ENCODE measurements at regions not wholly inside any gene's neighbourhood (a gene's known extent, or its start where the extent isn't known, plus 50 kb on each side); places are given as distances from the start of the nearest gene placed in this dataset.

GRCh38 chr10:53749439-53749838, 976.9 kb upstream of the MBL2 start:
- no peak for DNase-seq

- no peak for DNase-seq
Observed at GRCh38 chr10:53748319-53748718, 975.7 kb upstream of the MBL2 start.

DNA sequence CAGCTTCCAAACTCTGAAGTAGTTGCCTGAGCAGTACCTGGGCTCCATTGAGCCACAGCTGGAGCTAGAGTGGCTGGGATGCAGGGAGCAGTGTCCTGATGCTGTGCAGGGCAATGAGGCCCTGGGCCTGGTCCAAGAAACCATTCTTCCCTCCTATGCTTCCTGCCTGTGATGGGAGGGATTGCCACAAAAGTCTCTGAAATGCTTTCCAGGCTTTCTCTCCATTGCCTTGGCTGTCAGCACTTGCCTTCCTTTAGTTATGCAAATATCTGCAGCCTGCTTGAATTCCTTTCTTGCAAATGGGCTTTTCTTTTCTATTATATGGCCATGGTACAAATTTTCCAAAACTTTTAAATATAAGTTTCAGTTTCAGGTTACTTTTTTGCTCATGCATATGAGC, 972.2 kb upstream of the MBL2 start:
- no peak for DNase-seq

DNA sequence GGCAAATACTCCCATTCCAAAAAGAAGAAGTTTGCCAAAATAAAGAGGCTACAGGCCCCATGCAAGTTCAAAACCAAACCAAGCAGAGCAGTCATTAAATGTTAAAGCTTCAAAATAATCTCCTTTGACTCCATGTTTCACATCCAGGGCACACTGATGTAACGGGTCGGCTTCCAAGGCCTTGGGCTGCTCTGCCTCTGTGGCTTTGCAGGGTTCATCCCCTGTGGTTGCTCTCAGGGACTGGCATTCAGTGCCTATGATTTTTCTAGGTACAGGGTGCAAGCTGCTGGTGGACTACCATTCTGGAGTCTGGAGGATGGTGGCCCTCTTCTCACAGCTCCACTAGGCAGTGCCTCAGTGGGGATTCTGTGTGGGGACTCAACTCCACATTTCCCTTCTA, 971.6 kb upstream of the MBL2 start:
- no peak for DNase-seq

- DNase-seq = no peak
Observed at GRCh38 chr10:53737132-53737531, 964.5 kb upstream of the MBL2 start.

GRCh38 chr10:53726921-53727320, 954.3 kb upstream of the MBL2 start:
- DNase-seq = no peak

GRCh38 chr10:53724581-53724980, 952.0 kb upstream of the MBL2 start:
- DNase-seq = no peak

GRCh38 chr10:53719658-53720057, 947.1 kb upstream of the MBL2 start:
- DNase-seq = no peak

DNA sequence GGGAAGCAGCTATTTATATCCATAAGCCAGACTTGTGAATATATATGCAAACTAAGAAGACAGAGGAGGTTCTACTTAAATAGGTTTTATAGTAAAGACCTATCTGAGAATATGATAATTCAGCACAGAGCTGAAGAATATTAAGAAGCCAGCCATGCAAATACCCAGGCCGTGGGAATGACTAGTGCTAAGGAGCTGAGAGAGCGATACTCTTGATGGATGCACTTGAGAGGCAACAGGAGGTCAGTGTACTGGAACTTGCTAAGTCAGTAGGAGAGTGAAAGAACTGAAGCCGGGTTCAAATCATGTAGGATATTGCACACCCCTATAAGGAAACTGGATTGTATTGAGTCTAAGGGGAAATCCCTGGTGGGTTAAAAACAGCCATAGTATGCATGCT, 943.6 kb upstream of the MBL2 start:
- DNase-seq = no peak

GRCh38 chr10:53713431-53713830, 940.8 kb upstream of the MBL2 start:
- no peak for DNase-seq

GRCh38 chr10:53702489-53702888, 929.9 kb upstream of the MBL2 start:
- DNase-seq = no peak

GRCh38 chr10:53701213-53701612, 928.6 kb upstream of the MBL2 start:
- no peak for DNase-seq

- no peak for DNase-seq
Observed at GRCh38 chr10:53700278-53700677, 927.7 kb upstream of the MBL2 start.

GRCh38 chr10:53699684-53700083, 927.1 kb upstream of the MBL2 start:
- no peak for DNase-seq

GRCh38 chr10:53699231-53699630, 926.6 kb upstream of the MBL2 start:
- no peak for DNase-seq

DNA sequence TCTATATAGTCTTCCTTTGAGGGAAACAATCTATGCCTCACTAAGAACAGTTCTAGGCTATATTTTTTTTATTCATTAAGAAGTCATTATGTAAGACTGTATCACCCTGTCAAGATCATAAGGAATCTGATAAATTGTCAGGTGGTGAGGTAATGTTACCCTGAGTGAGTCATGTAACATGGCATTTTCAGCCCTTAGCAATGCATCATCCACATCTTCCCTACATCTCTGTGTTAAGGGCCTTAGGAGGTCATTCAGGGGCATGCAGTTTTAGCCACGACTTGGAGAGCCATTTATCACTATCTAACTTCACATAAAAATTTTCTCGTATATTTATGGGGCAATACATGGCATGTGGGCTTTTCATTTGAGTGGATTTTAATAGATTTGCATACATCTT, 924.5 kb upstream of the MBL2 start:
- DNase-seq = no peak

DNA sequence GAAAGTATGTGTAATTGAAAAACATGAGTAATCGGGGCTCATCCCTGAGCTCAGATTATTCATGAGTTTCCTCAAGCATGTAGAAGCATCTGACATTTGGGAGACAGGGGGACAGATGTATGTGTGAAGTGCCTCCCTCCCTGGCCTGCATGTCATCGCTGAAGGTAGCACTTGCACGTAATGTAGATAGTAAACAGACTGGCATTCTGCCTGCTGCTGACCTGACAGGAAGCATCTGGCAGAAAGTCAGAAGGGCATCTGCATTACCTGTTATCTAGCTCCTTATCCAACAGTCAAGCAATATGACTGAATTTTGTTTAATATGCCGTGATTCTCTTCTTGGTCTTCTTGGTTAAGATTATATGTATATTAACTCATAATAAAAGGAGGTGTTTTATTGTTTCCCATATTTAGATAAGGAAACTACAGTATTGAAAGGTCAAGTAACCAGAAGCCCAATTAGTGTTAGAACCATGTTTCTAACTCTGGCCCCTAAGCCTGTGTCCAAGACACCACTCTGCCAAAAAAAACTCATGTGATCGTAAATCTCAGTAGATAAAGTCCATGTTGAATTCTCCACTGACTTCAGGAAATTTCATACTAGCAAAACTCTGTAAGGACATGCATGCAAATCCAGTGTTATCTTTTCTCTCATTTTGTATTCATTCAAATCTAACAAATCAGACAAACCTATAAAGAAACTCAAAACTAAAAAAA, 918.1 kb upstream of the MBL2 start:
- DNase-seq = no peak

- DNase-seq = no peak
Observed at GRCh38 chr10:53687800-53688199, 915.2 kb upstream of the MBL2 start.

GRCh38 chr10:53682885-53683284, 910.3 kb upstream of the MBL2 start:
- DNase-seq = no peak

DNA sequence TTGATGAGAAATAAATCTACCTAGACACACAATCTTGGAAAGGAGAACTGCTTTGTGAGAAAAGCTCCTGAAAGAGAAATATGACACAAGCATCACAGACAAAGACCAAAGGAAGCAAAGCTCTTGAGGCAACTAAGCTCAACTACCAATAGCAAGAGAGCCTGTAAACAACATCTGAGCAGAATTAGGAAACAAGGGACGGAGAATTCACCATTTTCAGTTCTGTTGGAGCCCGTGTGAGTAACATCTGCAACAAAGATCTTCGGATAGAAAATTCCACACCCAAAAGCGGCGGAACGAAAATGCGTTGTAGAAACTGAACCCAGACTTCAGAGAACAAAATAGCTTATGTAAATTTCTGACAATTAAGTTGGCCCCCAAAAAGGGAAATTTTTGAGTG, 909.9 kb upstream of the MBL2 start:
- no peak for DNase-seq

- no peak for DNase-seq
Observed at GRCh38 chr10:53679666-53680065, 907.1 kb upstream of the MBL2 start.

DNA sequence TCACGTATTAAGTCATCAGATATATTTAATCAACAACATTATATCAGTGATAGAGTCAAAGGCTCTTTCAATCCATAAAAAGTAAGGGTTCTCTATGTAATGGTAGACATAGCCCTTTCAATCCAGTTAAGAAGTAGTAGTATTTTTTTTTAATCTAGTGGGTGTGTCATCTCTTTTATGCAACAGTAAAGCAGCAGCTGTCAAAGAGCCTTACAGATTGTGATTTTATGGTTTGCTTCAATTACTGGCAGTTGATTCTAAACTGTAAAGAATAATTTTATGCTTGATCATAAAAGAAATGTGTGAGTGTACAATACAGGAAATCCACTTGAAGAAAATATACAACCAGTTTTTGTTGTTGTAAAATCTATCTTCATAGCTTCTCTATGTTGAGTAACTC, 902.6 kb upstream of the MBL2 start:
- no peak for DNase-seq

- no peak for DNase-seq
Observed at GRCh38 chr10:53667063-53667462, 894.5 kb upstream of the MBL2 start.

GRCh38 chr10:53664282-53665019, 891.9 kb upstream of the MBL2 start:
- DNase-seq = peak; percentile 11

DNA sequence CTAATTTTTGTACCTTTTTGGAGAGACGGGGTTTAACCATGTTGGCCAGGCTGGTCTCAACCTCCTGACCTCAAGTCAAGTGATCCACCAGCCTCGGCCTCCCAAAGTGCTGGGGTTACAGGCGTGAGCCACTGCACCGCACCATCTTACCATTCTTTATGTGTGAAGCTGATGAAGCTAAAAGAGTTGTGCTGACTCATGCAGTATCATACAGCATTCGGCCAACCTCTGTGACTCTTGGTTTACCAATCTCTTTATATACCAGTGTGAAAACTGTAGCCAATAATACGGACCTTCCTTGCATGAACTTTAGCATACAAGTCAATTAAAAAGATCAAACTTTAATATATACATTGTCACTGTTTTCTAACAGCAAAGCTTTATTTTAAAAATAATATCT, 878.2 kb upstream of the MBL2 start:
- DNase-seq = no peak
